VCaP (cell line): ENCODE measurements at regions not wholly inside any gene's neighbourhood (a gene's known extent, or its start where the extent isn't known, plus 50 kb on each side); places are given as distances from the start of the nearest gene placed in this dataset.

Experiments
- H3K27ac ChIP-seq: fragments of 450-650 bp; 2 replicates; pipeline ENCODE4 v1.5.1; 2017
- CTCF ChIP-seq: fragments of 450-650 bp; conservative IDR thresholded peaks from 2 replicates; pipeline ENCODE4 v1.5.1; 2017; ENCODE audit warnings: mild to moderate bottlenecking, moderate library complexity

DNA sequence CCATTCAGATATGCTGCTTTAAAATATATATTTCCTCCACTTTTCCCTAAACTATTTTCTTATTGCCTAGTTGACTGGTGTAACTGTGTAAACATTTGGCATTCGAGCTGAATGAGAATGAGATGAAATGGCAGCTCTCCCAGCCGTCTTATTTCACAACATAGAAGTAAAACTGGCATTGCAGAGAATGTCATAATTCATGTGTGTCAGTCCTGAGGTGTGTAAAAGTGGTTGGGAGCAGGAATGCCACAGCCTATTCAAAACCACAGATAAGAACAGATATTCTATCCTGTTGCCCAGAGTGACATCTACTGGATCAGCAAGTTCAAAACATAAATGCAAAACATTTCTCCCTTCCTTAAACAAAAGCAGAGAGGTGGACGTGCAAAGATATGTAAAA is 565.5 kb upstream of the CHAC2 start:
- H3K27ac ChIP-seq, result no peak overlapping the region
- peak; percentile 75 for TF ChIP-seq CTCF

DNA sequence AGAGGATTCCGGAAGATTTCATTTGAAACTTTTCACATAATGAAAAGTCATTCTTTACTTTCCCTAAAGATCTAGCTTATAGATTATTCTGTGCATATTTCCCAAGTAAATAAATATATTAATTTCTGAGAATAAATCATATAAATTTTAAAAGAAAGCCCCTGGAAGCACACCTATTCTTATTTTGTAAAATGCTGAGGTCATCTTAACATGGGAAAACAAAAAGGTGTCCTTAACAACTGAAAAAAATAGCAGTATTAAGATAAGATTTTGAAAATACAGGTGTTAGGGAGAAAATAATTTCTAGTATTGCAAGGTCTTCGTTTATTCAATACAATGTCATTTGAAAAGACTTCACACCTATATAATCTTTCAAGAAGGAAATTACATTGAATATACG is 567.5 kb upstream of the CHAC2 start:
- TF ChIP-seq CTCF, result no peak
- no peak overlapping the region for H3K27ac ChIP-seq

GRCh38 chr2:53188851-53189510 is 578.6 kb upstream of the CHAC2 start:
- H3K27ac ChIP-seq, result no peak overlapping the region
- TF ChIP-seq CTCF, result no peak

DNA sequence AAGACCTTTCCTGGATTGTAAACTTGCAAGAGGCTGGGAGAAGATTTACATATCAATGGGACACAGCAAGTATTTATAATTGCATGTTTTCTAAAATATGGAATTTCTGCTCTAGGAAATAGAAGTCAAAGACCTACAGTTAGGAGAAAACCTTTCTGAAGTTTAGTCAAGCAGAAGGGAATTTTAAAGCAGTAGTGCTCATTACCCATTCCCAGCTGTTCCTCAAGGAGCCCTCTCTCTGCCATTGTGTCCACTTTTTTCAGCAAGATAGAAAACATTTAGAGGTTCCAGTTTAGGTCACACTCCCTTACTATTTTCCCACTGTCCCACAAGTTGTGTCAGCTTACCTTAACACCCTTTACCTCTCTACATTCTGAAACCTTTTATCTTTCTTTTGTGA is 584.0 kb upstream of the CHAC2 start:
- no peak overlapping the region for H3K27ac ChIP-seq
- TF ChIP-seq CTCF, result no peak

DNA sequence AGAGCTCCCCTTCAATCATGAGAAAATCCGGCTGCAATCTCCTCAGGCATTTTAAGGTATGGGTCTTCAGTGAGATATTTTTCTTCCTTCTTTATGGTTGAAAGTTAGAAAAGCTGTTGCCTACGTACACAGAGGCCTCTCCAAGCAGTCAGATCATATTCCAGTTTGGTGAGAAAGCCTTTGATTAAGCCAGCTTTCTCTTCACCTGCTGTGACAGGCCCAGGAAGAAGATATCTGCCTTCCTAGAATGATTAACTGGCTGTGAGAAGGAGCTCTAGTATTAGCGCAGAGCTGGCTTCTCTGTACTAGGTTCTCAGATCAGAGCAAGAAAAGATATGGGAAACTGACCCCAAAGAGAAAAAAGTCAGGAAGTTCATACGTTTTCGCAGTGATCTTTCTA is 585.0 kb upstream of the CHAC2 start:
- TF ChIP-seq CTCF, result no peak
- H3K27ac ChIP-seq, result 0 out of 2 replicates have a peak overlapping the region, but pooled peaks have one; percentile 16

DNA sequence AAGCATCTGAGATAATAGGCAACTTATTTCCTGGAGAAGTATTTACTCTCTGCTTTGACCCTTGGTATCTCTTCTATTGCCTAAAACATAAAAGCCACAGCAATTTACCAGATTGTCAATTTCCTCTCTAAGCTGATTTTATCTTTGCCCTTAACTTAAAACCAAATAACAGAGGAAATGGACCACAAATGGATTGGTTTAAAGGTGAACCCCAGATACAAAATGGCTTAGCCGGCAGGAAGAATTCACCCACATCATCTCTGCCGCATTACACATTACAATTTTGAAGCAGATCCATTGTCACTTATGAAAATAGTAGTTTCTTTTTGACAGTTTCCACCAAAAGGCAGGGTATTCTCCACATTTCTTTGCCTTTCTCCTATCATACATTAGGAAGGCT is 585.8 kb upstream of the CHAC2 start:
- H3K27ac ChIP-seq, result no peak overlapping the region
- no peak for TF ChIP-seq CTCF

DNA sequence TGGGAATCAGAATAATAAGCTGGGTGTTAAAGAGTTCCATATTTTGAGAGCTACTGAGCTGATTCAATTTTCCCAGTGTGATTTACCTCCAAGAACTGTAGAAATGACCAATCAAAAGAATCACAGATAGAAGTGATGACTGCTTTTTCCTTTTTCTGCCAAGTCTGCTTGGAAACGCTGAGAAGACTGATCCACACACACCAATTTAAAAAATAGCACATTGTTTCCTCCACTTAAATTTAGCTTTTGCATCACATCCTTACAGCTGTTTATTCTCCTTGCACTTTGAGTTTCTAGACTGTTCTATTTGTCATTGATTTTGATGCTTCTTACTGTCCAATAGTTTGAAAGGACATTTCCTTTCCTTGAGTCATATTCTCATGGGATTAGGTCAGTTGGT is 590.3 kb upstream of the CHAC2 start:
- no peak overlapping the region for H3K27ac ChIP-seq
- TF ChIP-seq CTCF, result no peak

DNA sequence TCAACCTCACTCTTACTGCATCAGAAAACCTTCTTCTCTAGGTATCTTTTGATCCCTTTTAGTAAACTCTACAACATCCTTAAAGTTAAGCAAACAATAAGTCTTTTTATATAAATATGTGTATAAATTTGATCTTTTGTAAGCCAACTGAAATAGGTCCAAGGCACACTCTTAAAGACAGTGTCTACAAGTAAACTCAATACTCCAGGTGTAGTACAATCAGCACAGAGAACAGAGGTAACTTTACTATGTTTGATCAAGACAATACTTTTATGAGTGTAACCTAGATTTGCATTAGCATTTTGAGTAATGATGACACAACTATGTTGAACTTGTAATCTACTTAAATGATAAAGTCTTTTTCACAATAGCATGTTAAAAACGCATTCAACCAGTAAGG is 593.1 kb upstream of the CHAC2 start:
- H3K27ac ChIP-seq, result peak overlapping the region; percentile 45; the same call in 1 of the 2 replicates
- no peak for TF ChIP-seq CTCF
